MM.1S (cell line): ENCODE measurements at regions not wholly inside any gene's neighbourhood (a gene's known extent, or its start where the extent isn't known, plus 50 kb on each side); places are given as distances from the start of the nearest gene placed in this dataset.

ENCODE experiments used
- EZH2 ChIP-seq: fragments of 300-600 bp; sonication (generic); optimal IDR thresholded peaks from 2 replicates; pipeline ENCODE3; 2017; ENCODE audit warnings: low read depth, mild to moderate bottlenecking, antibody characterized with exemption, low read length, mixed read lengths
- EZH2phosphoT487 ChIP-seq: fragments of 300-600 bp; sonication (generic); IDR thresholded peaks from 2 replicates; pipeline ENCODE4 v1.6.1; 2018; ENCODE audit warnings: antibody characterized with exemption, low read length
- TF ChIP-seq, protein P1 (sequence below): fragments of 300-600 bp; sonication (generic); IDR thresholded peaks from 2 replicates; pipeline ENCODE4 v1.5.1; 2016; ENCODE audit warnings: antibody characterized with exemption, low read length, mixed read lengths

DNA sequence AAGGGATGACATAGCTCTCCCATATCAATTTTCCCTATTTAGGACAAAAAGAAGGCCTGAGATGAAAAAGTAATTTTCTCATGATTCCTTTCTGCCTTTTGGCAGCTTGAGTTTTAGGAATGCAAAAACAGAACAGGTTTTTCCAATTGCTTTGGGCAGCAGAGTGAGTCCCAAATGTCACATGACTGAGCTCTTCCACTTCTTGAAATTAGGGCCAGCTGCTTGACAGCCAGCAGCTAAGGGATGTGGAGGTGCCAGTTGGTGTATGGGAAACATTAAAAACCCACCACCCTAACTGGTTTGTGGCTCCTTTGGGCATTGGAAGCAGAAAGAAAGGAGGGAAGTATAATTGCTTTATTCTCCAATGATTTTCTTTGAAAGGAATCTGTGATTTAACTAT lies 133.8 kb upstream of the FAM20A start:
- TF ChIP-seq, protein P1, sequence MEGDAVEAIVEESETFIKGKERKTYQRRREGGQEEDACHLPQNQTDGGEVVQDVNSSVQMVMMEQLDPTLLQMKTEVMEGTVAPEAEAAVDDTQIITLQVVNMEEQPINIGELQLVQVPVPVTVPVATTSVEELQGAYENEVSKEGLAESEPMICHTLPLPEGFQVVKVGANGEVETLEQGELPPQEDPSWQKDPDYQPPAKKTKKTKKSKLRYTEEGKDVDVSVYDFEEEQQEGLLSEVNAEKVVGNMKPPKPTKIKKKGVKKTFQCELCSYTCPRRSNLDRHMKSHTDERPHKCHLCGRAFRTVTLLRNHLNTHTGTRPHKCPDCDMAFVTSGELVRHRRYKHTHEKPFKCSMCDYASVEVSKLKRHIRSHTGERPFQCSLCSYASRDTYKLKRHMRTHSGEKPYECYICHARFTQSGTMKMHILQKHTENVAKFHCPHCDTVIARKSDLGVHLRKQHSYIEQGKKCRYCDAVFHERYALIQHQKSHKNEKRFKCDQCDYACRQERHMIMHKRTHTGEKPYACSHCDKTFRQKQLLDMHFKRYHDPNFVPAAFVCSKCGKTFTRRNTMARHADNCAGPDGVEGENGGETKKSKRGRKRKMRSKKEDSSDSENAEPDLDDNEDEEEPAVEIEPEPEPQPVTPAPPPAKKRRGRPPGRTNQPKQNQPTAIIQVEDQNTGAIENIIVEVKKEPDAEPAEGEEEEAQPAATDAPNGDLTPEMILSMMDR, result no peak
- TF ChIP-seq EZH2phosphoT487 (no peak), EZH2 (no peak)
